K562 (cell line): ENCODE measurements at regions not wholly inside any gene's neighbourhood (a gene's known extent, or its start where the extent isn't known, plus 50 kb on each side); places are given as distances from the start of the nearest gene placed in this dataset.

Experiments
- ATAC-seq: fragments of 200-7000 bp; cut with Tn5 transposase; 3 replicates; pipeline ENCODE4 v1.9.1; 2020; ENCODE audit warnings: moderate library complexity
- BruUV-seq: library from RNA; stranded (reverse); fragments of 400-500 nt; replicated peaks from 2 replicates; lab custom pipeline; 2021; lab: Mats Ljungman, UMichigan
- CTCF ChIA-PET: fragments of 300-600 bp; formaldehyde crosslinking; extraction: SDS; loops from one replicate; lab custom pipeline; 2021; ENCODE audit warnings: low intra/inter-chr PET ratio; lab: Yijun Ruan, JAX
- POLR2A ChIA-PET: fragments of 300-600, 350-650 bp; sonication (Branson Sonifier 250); formaldehyde crosslinking; extraction: SDS; loops from one replicate; lab custom pipeline; 2021; ENCODE audit warnings: antibody characterized with exemption, inconsistent platforms; lab: Yijun Ruan, JAX
- DNase-seq, 4 experiments: peaks; one replicate each; pipeline versions ENCODE4 v3.0.0 to v3.0.0-alpha.2; 2011 to 2018; ENCODE audit warnings: low spot score in 3 of 4, mixed read lengths in 3 of 4; ENCODE audit errors: extremely low read depth in 1 of 4
- FAIRE-seq: peaks from 2 replicates; lab custom pipeline; 2011; peaks lifted over from hg19 to GRCh38; lab: Jason Lieb, UNC
- H2AFZ ChIP-seq: 2 replicates; pipeline ENCODE4 v1.6.0; 2011; ENCODE audit warnings: low read depth, low read length, control low read depth, inconsistent platforms
- H3K27ac ChIP-seq: fragments of 200-600 bp; 3 replicates; pipeline ENCODE4 v1.8.0; 2011; ENCODE audit warnings: low read depth, mild to moderate bottlenecking, control low read depth, inconsistent platforms, low read length, moderate library complexity, mixed read lengths; ENCODE audit errors: extremely low read depth
- H3K27me3 ChIP-seq, 2 experiments: fragments of 300-600 bp in 1 of 2; 2 replicates in 1 of 2; 3 replicates in 1 of 2; pipeline versions ENCODE4 v1.6.0 to v1.8.0; 2011; ENCODE audit warnings: inconsistent platforms in 2 of 2, low read length in 2 of 2, mild to moderate bottlenecking in 1 of 2, mixed read lengths in 1 of 2, moderate library complexity in 1 of 2; ENCODE audit not compliant: control insufficient read depth in 2 of 2, insufficient read depth in 2 of 2
- H3K36me3 ChIP-seq: fragments of 300-600 bp; 3 replicates; pipeline ENCODE4 v1.8.0; 2011; ENCODE audit warnings: mild to moderate bottlenecking, low read length, inconsistent platforms; ENCODE audit not compliant: control insufficient read depth, insufficient read depth
- H3K4me1 ChIP-seq, 2 experiments: fragments of 200-600 bp in 1 of 2; replicated peaks in 1 of 2; 2 replicates in 1 of 2; 3 replicates in 1 of 2; pipeline versions ENCODE4 v1.5.1 to v1.8.0; 2011; ENCODE audit warnings: inconsistent platforms in 2 of 2, low read length in 2 of 2, mild to moderate bottlenecking in 1 of 2, mixed read lengths in 1 of 2, moderate library complexity in 1 of 2; ENCODE audit not compliant: control insufficient read depth in 2 of 2, insufficient read depth in 2 of 2
- H3K4me2 ChIP-seq: 2 replicates; pipeline ENCODE4 v1.6.1; 2011; ENCODE audit warnings: low read length, control low read depth, inconsistent platforms, mixed read lengths; ENCODE audit not compliant: insufficient read depth
- H3K4me3 ChIP-seq: fragments of 200-600 bp; sonication (generic), shearing (Covaris generic); 2 replicates; pipeline ENCODE4 v1.5.1; 2016; ENCODE audit warnings: control low read depth, inconsistent platforms
- H3K79me2 ChIP-seq: fragments of 200-600 bp; 3 replicates; pipeline ENCODE4 v1.8.0; 2011; ENCODE audit warnings: low read length, inconsistent platforms; ENCODE audit not compliant: control insufficient read depth, insufficient read depth
- H3K9ac ChIP-seq, 2 experiments: 2 replicates each; pipeline versions ENCODE4 v1.6.0 to v1.6.1; 2011; ENCODE audit warnings: low read depth in 2 of 2, low read length in 2 of 2, control low read depth in 1 of 2, inconsistent platforms in 1 of 2, mild to moderate bottlenecking in 1 of 2, mixed read lengths in 1 of 2; ENCODE audit not compliant: insufficient read depth in 1 of 2
- H3K9me1 ChIP-seq: one replicate; pipeline ENCODE4 v1.6.0; 2011; ENCODE audit warnings: inconsistent platforms, mild to moderate bottlenecking, low read length, moderate library complexity; ENCODE audit not compliant: control insufficient read depth, insufficient read depth
- H3K9me3 ChIP-seq: replicated peaks from 2 replicates; pipeline ENCODE4 v1.5.1; 2011; ENCODE audit warnings: low read depth, low read length, inconsistent platforms; ENCODE audit not compliant: control insufficient read depth, insufficient read depth
- H4K20me1 ChIP-seq: replicated peaks from 2 replicates; pipeline ENCODE4 v1.6.1; 2011; ENCODE audit warnings: low read length, inconsistent platforms, mixed read lengths; ENCODE audit not compliant: control insufficient read depth, insufficient read depth
- EP400 ChIP-seq: fragments of 450-650 bp; IDR thresholded peaks from 2 replicates; pipeline ENCODE4 v1.6.1; 2017; ENCODE audit warnings: antibody characterized with exemption, mild to moderate bottlenecking, moderate library complexity
- GTF2A2 ChIP-seq: IDR thresholded peaks from 2 replicates; pipeline ENCODE4 v1.6.1; 2016; ENCODE audit warnings: mild to moderate bottlenecking, missing genetic modification characterization, missing compliant biosample characterization
- NUFIP1 ChIP-seq: fragments of 450-650 bp; IDR thresholded peaks from 2 replicates; pipeline ENCODE4 v1.6.1; 2018; ENCODE audit not compliant: partially characterized antibody
- TGIF2 ChIP-seq: sonication (generic); formaldehyde crosslinking; IDR thresholded peaks from 2 replicates; pipeline ENCODE4 v1.8.1; 2022; ENCODE audit warnings: mild to moderate bottlenecking, missing genetic modification reagents, moderate library complexity
- ZNF134 ChIP-seq: fragments of 250-450 bp; sonication (Bioruptor Pico); conservative IDR thresholded peaks from 2 replicates; pipeline ENCODE4 v1.4.0; 2020
- ZNF75A ChIP-seq: fragments of 450-650 bp; formaldehyde crosslinking; IDR thresholded peaks from 2 replicates; pipeline ENCODE4 v1.4.0; 2020; ENCODE audit warnings: mild to moderate bottlenecking
- WGBS: fragments of 100-300 bp; shearing (Covaris generic); methylation state at CpG from one replicate; pipeline ENCODE4 v1.1.6; 2016; ENCODE audit warnings: low coverage, mixed read lengths; ENCODE audit not compliant: insufficient coverage; ENCODE audit errors: missing lambda C conversion rate; 5-methylcytosine and 5-hydroxymethylcytosine counted together
- in situ Hi-C: fragments of 300-500 bp; cut with MboI; formaldehyde crosslinking; loops from 4 replicates; pipeline ENCODE4 v1.15.0; 2018; ENCODE audit warnings: inconsistent platforms, mixed read lengths
- intact Hi-C: fragments of 100-400 bp; cut with micrococcal nuclease; formaldehyde crosslinking; loops from 2 replicates; pipeline ENCODE4 v1.14.2; 2022
- TF ChIP-seq, protein P1 (sequence below): conservative IDR thresholded peaks from 2 replicates; pipeline ENCODE4 v1.6.1; 2011; ENCODE audit warnings: low read depth, mild to moderate bottlenecking, low read length; ENCODE audit not compliant: control insufficient read depth
- TF ChIP-seq, protein P2 (sequence below), 2 experiments: fragments of 450-650 bp in 1 of 2; IDR thresholded peaks; 2 replicates each; pipeline ENCODE4 v1.6.1; 2011 to 2017; ENCODE audit warnings: low read depth in 2 of 2, antibody characterized with exemption in 1 of 2, borderline replicate concordance in 1 of 2, low read length in 1 of 2, mild to moderate bottlenecking in 1 of 2, mixed read lengths in 1 of 2; ENCODE audit not compliant: control insufficient read depth in 1 of 2
- TF ChIP-seq, protein P3 (sequence below): fragments of 250-450 bp; sonication (Bioruptor Pico); IDR thresholded peaks from 2 replicates; pipeline ENCODE4 v1.9.0; 2021; ENCODE audit warnings: mild to moderate bottlenecking
- TF ChIP-seq, protein P4 (sequence below): fragments of 450-650 bp; IDR thresholded peaks from 2 replicates; pipeline ENCODE4 v1.6.1; 2016; ENCODE audit warnings: mild to moderate bottlenecking

DNA sequence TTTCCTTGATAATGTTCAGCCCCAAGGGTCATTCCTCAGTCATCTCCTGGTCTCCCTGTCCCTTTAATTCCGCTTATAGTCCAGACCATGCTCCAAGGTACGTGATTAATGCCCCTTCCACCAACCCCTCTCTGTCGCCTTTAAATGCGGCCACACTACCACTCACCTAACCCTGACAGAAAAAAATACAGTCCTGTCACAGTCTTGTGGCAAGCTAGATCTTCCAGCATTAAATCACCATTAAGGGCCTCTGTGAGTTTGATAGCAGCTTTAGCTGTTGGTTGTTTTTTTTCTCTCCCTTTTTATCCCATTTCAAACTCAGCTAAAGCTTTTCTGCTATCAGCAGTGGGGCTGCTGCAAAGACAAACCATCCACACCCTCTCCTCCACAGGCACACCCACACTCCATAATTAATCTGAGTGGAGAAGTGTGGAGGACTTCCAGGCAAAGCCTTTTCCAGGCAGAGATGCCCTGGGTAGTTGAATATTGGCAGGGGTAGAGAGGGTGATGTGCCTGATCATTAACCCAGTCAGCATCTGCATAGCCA lies 522.7 kb upstream of the CLINT1 start:
- Histone ChIP-seq H3K27me3 (no peaks in the 10 kb centered on the region), H3K9ac (no peak overlapping the region), H3K36me3 (no peaks in the 10 kb centered on the region), H3K9me1 (no peaks in the 10 kb centered on the region), H2AFZ (no peak overlapping the region), H3K79me2 (no peaks in the 10 kb centered on the region), H4K20me1 (no peaks in the 10 kb centered on the region), H3K4me1 (no peaks in the 10 kb centered on the region), H3K4me3 (no peak overlapping the region), H3K27ac (no peak overlapping the region), H3K9me3 (no peaks in the 10 kb centered on the region; the same call in 1 of the 2 replicates), H3K4me2 (no peak overlapping the region)
- DNase-seq: no peak
- FAIRE-seq: no peak
- 4% methylated on average over 4 of the region's 4 CpGs for WGBS
- intact Hi-C loops (no loop called here), in situ Hi-C loops (no loop called here)
- no TSS peak for BruUV-seq
- ChIA-PET CTCF (no interaction called here), POLR2A (no interaction called here)
- no peak for ATAC-seq
- TF ChIP-seq, protein P1, sequence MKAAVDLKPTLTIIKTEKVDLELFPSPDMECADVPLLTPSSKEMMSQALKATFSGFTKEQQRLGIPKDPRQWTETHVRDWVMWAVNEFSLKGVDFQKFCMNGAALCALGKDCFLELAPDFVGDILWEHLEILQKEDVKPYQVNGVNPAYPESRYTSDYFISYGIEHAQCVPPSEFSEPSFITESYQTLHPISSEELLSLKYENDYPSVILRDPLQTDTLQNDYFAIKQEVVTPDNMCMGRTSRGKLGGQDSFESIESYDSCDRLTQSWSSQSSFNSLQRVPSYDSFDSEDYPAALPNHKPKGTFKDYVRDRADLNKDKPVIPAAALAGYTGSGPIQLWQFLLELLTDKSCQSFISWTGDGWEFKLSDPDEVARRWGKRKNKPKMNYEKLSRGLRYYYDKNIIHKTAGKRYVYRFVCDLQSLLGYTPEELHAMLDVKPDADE: no peak
- TF ChIP-seq GTF2A2 (tag): no peak
- no peak for TF ChIP-seq ZNF134 (CRISPR knock-in tag)
- no peak for TF ChIP-seq EP400
- TF ChIP-seq ZNF75A: no peak
- TF ChIP-seq, protein P2, sequence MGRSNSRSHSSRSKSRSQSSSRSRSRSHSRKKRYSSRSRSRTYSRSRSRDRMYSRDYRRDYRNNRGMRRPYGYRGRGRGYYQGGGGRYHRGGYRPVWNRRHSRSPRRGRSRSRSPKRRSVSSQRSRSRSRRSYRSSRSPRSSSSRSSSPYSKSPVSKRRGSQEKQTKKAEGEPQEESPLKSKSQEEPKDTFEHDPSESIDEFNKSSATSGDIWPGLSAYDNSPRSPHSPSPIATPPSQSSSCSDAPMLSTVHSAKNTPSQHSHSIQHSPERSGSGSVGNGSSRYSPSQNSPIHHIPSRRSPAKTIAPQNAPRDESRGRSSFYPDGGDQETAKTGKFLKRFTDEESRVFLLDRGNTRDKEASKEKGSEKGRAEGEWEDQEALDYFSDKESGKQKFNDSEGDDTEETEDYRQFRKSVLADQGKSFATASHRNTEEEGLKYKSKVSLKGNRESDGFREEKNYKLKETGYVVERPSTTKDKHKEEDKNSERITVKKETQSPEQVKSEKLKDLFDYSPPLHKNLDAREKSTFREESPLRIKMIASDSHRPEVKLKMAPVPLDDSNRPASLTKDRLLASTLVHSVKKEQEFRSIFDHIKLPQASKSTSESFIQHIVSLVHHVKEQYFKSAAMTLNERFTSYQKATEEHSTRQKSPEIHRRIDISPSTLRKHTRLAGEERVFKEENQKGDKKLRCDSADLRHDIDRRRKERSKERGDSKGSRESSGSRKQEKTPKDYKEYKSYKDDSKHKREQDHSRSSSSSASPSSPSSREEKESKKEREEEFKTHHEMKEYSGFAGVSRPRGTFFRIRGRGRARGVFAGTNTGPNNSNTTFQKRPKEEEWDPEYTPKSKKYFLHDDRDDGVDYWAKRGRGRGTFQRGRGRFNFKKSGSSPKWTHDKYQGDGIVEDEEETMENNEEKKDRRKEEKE (IDR thresholded peaks at IDR 0.05; ENCODE audit: borderline replicate concordance in 1 of 2, control insufficient read depth in 1 of 2, low read depth in 2 of 2, low read length in 1 of 2): no peak
- no peak for TF ChIP-seq TGIF2 (CRISPR knock-in tag)
- TF ChIP-seq NUFIP1: no peak
- TF ChIP-seq, protein P3, sequence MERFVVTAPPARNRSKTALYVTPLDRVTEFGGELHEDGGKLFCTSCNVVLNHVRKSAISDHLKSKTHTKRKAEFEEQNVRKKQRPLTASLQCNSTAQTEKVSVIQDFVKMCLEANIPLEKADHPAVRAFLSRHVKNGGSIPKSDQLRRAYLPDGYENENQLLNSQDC (CRISPR knock-in tag): no peak
- TF ChIP-seq, protein P4, sequence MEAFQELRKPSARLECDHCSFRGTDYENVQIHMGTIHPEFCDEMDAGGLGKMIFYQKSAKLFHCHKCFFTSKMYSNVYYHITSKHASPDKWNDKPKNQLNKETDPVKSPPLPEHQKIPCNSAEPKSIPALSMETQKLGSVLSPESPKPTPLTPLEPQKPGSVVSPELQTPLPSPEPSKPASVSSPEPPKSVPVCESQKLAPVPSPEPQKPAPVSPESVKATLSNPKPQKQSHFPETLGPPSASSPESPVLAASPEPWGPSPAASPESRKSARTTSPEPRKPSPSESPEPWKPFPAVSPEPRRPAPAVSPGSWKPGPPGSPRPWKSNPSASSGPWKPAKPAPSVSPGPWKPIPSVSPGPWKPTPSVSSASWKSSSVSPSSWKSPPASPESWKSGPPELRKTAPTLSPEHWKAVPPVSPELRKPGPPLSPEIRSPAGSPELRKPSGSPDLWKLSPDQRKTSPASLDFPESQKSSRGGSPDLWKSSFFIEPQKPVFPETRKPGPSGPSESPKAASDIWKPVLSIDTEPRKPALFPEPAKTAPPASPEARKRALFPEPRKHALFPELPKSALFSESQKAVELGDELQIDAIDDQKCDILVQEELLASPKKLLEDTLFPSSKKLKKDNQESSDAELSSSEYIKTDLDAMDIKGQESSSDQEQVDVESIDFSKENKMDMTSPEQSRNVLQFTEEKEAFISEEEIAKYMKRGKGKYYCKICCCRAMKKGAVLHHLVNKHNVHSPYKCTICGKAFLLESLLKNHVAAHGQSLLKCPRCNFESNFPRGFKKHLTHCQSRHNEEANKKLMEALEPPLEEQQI: no peak
